Vagina (tissue), 2 donors: ENCODE measurements at regions not wholly inside any gene's neighbourhood (a gene's known extent, or its start where the extent isn't known, plus 50 kb on each side); places are given as distances from the start of the nearest gene placed in this dataset.

Source experiments
- POLR2AphosphoS5 ChIP-seq, 2 donors: sonication (generic); formaldehyde crosslinking; IDR thresholded peaks; one replicate each; pipeline ENCODE4 v1.9.0; 2017; ENCODE audit warnings: antibody characterized with exemption in 2 of 2, mild to moderate bottlenecking in 2 of 2, low read depth in 1 of 2; ENCODE audit not compliant: insufficient read depth in 1 of 2
- TF ChIP-seq, protein P1 (sequence below), 3 experiments: fragments of 450-650 bp in 2 of 3; fragments of 200-600 bp in 1 of 3; sonication (generic) in 1 of 3; IDR thresholded peaks; one replicate each; pipeline ENCODE4 v1.5.1; 2017 to 2019; ENCODE audit warnings: antibody characterized with exemption in 3 of 3, mild to moderate bottlenecking in 2 of 3, moderate library complexity in 2 of 3

DNA sequence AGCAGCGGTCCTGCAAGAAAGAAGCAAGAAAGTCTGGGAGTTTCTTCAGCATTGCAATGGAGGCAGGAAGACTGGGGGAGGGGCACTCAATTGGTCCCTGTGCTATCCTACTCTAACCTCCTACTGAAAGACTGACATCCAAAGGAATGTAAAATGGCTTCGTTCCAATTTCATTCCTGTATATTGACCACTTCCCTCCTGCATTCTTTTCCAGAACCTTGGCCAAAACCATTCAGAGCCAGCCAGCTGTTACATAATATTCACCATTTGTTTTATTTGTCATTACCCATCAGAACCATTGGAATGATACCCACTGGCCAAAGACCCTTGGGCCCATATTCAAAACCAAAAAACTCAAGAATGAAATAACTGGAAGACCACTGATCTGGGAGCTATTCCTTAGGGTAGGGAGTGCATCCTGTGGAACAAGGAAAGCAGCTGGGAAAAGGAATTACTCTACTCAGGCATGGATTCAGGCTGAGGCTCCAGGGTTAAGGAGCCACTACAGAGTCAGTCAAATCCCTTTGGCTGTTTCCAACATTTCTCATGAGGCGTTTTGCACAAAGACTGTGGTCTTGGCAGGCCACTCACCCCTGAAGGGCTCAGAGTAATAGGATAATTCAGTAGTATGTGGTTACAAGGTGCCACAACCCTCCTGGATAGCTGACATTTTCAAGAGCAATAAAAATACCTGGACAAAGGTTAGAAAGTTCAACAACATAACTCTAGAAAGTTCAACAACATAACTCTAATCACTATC lies 148.7 kb upstream of the SLC1A3 start:
- TF ChIP-seq, protein P1, sequence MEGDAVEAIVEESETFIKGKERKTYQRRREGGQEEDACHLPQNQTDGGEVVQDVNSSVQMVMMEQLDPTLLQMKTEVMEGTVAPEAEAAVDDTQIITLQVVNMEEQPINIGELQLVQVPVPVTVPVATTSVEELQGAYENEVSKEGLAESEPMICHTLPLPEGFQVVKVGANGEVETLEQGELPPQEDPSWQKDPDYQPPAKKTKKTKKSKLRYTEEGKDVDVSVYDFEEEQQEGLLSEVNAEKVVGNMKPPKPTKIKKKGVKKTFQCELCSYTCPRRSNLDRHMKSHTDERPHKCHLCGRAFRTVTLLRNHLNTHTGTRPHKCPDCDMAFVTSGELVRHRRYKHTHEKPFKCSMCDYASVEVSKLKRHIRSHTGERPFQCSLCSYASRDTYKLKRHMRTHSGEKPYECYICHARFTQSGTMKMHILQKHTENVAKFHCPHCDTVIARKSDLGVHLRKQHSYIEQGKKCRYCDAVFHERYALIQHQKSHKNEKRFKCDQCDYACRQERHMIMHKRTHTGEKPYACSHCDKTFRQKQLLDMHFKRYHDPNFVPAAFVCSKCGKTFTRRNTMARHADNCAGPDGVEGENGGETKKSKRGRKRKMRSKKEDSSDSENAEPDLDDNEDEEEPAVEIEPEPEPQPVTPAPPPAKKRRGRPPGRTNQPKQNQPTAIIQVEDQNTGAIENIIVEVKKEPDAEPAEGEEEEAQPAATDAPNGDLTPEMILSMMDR (IDR thresholded peaks at IDR 0.05) = no peak
- TF ChIP-seq POLR2AphosphoS5 (IDR thresholded peaks at IDR 0.05; ENCODE audit: insufficient read depth in 1 of 2, low read depth in 1 of 2) = no peak
